ENCODE measurements at regions not wholly inside any gene's neighbourhood (a gene's known extent, or its start where the extent isn't known, plus 50 kb on each side); places are given as distances from the start of the nearest gene placed in this dataset.

DNA sequence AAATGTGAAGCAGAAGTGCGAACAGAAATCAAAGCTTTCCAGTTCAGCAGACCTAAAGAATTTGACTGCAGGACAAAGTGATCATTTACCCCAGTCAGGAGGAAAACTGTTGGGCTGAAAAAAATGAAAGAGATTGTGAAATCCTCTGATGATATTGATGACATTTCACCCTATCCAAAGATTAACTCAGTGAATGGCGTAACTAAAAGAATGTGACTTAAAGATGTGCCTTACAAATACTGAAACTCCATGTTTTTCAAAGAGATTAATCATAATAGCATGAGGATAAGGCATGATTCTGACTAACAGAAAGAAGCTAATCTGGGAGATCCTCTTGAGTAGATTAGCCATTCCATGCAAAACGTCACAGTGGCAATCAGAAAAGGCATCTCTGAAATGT, 225.6 kb downstream of the DUSP6 start:
- TF ChIP-seq POLR2A (IDR thresholded peaks at IDR 0.05), result no peak
- TF ChIP-seq, protein P1, sequence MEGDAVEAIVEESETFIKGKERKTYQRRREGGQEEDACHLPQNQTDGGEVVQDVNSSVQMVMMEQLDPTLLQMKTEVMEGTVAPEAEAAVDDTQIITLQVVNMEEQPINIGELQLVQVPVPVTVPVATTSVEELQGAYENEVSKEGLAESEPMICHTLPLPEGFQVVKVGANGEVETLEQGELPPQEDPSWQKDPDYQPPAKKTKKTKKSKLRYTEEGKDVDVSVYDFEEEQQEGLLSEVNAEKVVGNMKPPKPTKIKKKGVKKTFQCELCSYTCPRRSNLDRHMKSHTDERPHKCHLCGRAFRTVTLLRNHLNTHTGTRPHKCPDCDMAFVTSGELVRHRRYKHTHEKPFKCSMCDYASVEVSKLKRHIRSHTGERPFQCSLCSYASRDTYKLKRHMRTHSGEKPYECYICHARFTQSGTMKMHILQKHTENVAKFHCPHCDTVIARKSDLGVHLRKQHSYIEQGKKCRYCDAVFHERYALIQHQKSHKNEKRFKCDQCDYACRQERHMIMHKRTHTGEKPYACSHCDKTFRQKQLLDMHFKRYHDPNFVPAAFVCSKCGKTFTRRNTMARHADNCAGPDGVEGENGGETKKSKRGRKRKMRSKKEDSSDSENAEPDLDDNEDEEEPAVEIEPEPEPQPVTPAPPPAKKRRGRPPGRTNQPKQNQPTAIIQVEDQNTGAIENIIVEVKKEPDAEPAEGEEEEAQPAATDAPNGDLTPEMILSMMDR (IDR thresholded peaks at IDR 0.05), result no peak
- no peak overlapping the region for H3K4me3 ChIP-seq
- H3K27me3 ChIP-seq, result no peaks in the 10 kb centered on the region
- intact Hi-C loops (cut with DNase I; ENCODE audit: low total_unique reads), result no loop called here
- no peaks in the 10 kb centered on the region for H3K36me3 ChIP-seq
- no peak overlapping the region for H3K27ac ChIP-seq
- no peak for DNase-seq
- H3K9me3 ChIP-seq, result no peaks in the 10 kb centered on the region
- no peaks in the 10 kb centered on the region for H3K4me1 ChIP-seq

DNA sequence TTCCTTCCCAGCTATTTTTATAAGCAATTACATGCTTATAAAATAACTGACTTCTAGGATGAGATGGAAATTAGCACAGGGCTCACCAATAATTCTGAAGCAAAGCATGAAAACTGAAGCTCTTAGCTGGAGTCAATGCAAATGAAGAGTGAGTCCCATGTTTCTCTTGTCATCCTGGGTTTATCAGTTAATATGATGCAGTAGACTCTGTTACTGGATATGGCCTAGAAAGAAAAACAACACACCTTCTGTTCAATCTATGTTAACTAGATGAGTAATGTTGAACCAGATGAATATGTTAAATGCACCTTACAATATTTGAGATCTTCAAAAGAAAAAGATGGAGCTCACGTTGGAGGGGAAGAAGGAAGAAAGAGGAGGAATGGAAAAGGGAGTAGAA, 229.4 kb downstream of the DUSP6 start:
- no peaks in the 10 kb centered on the region for H3K27me3 ChIP-seq
- no peaks in the 10 kb centered on the region for H3K4me1 ChIP-seq
- H3K36me3 ChIP-seq, result no peaks in the 10 kb centered on the region
- DNase-seq, result no peak
- no peak overlapping the region for H3K4me3 ChIP-seq
- H3K27ac ChIP-seq, result no peak overlapping the region
- TF ChIP-seq POLR2A (IDR thresholded peaks at IDR 0.05), result no peak
- TF ChIP-seq, protein P1 (IDR thresholded peaks at IDR 0.05), result no peak
- no peaks in the 10 kb centered on the region for H3K9me3 ChIP-seq
- intact Hi-C loops (cut with DNase I; ENCODE audit: low total_unique reads), result no loop called here

DNA sequence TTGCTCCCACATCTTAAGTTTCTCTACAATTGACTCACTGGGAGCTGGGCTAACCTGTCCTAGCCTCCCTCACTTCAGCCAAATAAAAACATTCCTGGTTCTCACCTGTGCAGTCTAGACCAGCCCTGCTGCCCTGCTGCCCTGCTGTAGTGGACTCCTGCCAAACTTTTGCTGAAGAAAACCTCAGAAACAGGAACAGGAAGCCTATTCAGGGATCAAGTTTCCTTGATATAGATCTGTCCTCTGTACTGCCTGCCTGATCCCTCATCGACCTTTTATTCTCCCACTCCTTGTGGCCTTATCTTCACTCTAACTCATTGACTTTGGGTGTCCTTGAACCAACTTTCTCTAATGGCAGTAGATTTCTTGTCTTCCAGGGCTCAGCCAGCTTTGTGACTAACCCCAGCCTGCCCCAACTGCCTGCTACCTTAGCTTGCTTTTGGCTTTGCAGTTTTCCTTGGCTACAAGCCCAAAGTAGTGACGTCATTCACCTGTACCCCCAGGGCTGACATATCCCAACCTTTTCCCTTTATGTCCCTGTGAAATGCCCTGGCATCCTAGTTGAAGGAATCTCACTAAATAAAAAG, 234.8 kb downstream of the DUSP6 start:
- Histone ChIP-seq H3K27me3 (no peaks in the 10 kb centered on the region), H3K4me3 (no peak overlapping the region), H3K9me3 (no peaks in the 10 kb centered on the region), H3K27ac (no peak overlapping the region), H3K4me1 (no peaks in the 10 kb centered on the region), H3K36me3 (no peaks in the 10 kb centered on the region)
- TF ChIP-seq, protein P1 (IDR thresholded peaks at IDR 0.05), result no peak
- TF ChIP-seq POLR2A (IDR thresholded peaks at IDR 0.05), result no peak
- no peak for DNase-seq
- intact Hi-C loops (cut with DNase I; ENCODE audit: low total_unique reads), result no loop called here

DNA sequence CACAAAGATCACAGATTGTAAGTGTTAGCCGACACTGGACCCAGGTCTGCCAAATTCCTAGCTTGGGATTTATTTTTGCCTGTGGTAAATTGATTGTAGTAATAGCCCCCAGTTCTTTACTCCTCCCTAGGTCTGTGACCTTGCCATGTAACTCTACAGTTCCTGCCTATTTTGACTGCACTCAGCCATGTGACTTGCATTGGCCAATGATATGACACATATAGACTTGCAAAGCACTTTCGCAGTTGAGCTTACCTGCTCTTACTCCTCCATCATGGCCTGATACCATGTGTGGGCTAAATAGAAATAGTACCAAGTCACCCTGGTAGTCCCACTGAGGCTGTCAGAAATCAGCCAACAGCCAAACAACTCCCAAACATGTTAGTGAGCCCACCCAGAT, 240.3 kb downstream of the DUSP6 start:
- Histone ChIP-seq H3K4me1 (no peaks in the 10 kb centered on the region), H3K9me3 (no peaks in the 10 kb centered on the region), H3K4me3 (no peak overlapping the region), H3K27me3 (no peaks in the 10 kb centered on the region), H3K27ac (no peak overlapping the region), H3K36me3 (no peaks in the 10 kb centered on the region)
- TF ChIP-seq, protein P1 (IDR thresholded peaks at IDR 0.05), result no peak
- no peak for TF ChIP-seq POLR2A (IDR thresholded peaks at IDR 0.05)
- intact Hi-C loops (cut with DNase I; ENCODE audit: low total_unique reads), result no loop called here
- DNase-seq, result no peak

DNA sequence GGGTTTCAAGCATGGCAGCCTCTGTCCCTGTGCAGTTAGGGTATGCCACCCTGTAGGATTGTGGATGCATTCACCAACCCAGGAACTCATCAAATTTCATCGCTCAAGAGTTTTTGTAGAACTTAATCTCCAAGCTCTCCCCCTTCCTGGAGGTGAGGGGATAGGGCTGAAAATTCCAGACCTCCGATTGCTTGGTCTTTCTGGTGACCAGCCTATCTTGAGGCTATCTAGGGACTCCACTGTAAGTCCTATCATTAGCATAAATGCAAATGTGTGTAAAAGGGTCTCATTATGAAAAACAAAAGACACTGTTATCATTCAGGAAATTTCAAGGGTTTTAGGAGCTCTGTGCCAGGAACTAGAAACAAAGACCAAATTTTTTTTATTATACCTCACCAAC, 244.0 kb downstream of the DUSP6 start:
- no peaks in the 10 kb centered on the region for H3K4me1 ChIP-seq
- H3K9me3 ChIP-seq, result no peaks in the 10 kb centered on the region
- TF ChIP-seq, protein P1 (IDR thresholded peaks at IDR 0.05), result no peak
- TF ChIP-seq POLR2A (IDR thresholded peaks at IDR 0.05), result no peak
- no peak overlapping the region for H3K4me3 ChIP-seq
- H3K27me3 ChIP-seq, result no peaks in the 10 kb centered on the region
- no peaks in the 10 kb centered on the region for H3K36me3 ChIP-seq
- DNase-seq, result no peak
- intact Hi-C loops (cut with DNase I; ENCODE audit: low total_unique reads), result no loop called here
- no peak overlapping the region for H3K27ac ChIP-seq
